Neural progenitor cell (in vitro differentiated cells): ENCODE measurements at regions not wholly inside any gene's neighbourhood (a gene's known extent, or its start where the extent isn't known, plus 50 kb on each side); places are given as distances from the start of the nearest gene placed in this dataset.

Experiments used
- DNase-seq: peaks from one replicate; pipeline ENCODE4 v3.0.0-alpha.2; 2016; ENCODE audit warnings: low spot score
- H2AFZ ChIP-seq: fragments of 200-600 bp; sonication (generic); replicated peaks from 2 replicates; pipeline ENCODE4 v1.6.1; 2016; ENCODE audit warnings: antibody characterized with exemption
- H3F3A ChIP-seq: fragments of 200-600 bp; sonication (generic); 2 replicates; pipeline ENCODE4 v1.6.1; 2016; ENCODE audit warnings: antibody characterized with exemption, low read depth
- H3K27ac ChIP-seq: fragments of 200-600 bp; sonication (generic); 2 replicates; pipeline ENCODE4 v1.5.1; 2016; ENCODE audit warnings: mild to moderate bottlenecking
- H3K27me3 ChIP-seq: fragments of 200-600 bp; sonication (generic); 2 replicates; pipeline ENCODE4 v1.6.1; 2016; ENCODE audit warnings: mild to moderate bottlenecking, moderate library complexity
- H3K36me3 ChIP-seq: fragments of 200-600 bp; sonication (generic); 2 replicates; pipeline ENCODE4 v1.5.1; 2016
- H3K4me1 ChIP-seq: fragments of 200-600 bp; sonication (generic); 2 replicates; pipeline ENCODE4 v1.6.1; 2016; ENCODE audit warnings: mixed run types
- H3K4me2 ChIP-seq: fragments of 200-600 bp; sonication (generic); 2 replicates; pipeline ENCODE4 v1.6.1; 2016
- H3K4me3 ChIP-seq: fragments of 200-600 bp; sonication (generic); 2 replicates; pipeline ENCODE4 v1.5.1; 2016
- H3K79me2 ChIP-seq: fragments of 200-600 bp; sonication (generic); 2 replicates; pipeline ENCODE4 v1.6.1; 2016; ENCODE audit warnings: low read depth
- H3K9ac ChIP-seq: fragments of 200-600 bp; sonication (generic); 2 replicates; pipeline ENCODE4 v1.6.1; 2016
- H3K9me3 ChIP-seq: fragments of 200-600 bp; sonication (generic); 2 replicates; pipeline ENCODE4 v1.5.1; 2016; ENCODE audit warnings: low read depth
- H4K20me1 ChIP-seq: fragments of 200-600 bp; sonication (generic); 2 replicates; pipeline ENCODE4 v1.6.1; 2016; ENCODE audit warnings: low read depth
- H3K27ac Mint-ChIP-seq: 3 replicates; pipeline ENCODE4 v1.8.0; 2021; ENCODE audit warnings: mixed read lengths
- H3K27me3 Mint-ChIP-seq: 2 replicates; pipeline ENCODE4 v1.8.0; 2022; ENCODE audit warnings: low read depth, mild to moderate bottlenecking, inconsistent platforms, moderate library complexity, mixed read lengths; ENCODE audit not compliant: insufficient read depth
- H3K36me3 Mint-ChIP-seq: 3 replicates; pipeline ENCODE4 v1.8.0; 2021; ENCODE audit warnings: mixed read lengths
- H3K4me1 Mint-ChIP-seq: 3 replicates; pipeline ENCODE4 v1.8.0; 2021; ENCODE audit warnings: mixed read lengths
- H3K4me3 Mint-ChIP-seq: 3 replicates; pipeline ENCODE4 v1.8.0; 2021; ENCODE audit warnings: mild to moderate bottlenecking, moderate library complexity, mixed read lengths
- H3K9me3 Mint-ChIP-seq: 3 replicates; pipeline ENCODE4 v1.8.0; 2020; ENCODE audit warnings: mixed read lengths
- CTCF ChIP-seq: fragments of 200-600 bp; sonication (generic); IDR thresholded peaks from 2 replicates; pipeline ENCODE4 v1.5.1; 2017; ENCODE audit warnings: antibody characterized with exemption, mild to moderate bottlenecking
- EZH2 ChIP-seq: fragments of 200-600 bp; sonication (generic); IDR thresholded peaks from 2 replicates; pipeline ENCODE4 v1.6.1; 2017; ENCODE audit warnings: antibody characterized with exemption, mild to moderate bottlenecking, moderate library complexity
- EZH2phosphoT487 ChIP-seq: fragments of 200-600 bp; sonication (generic); IDR thresholded peaks from 2 replicates; pipeline ENCODE4 v1.6.1; 2017; ENCODE audit warnings: antibody characterized with exemption

GRCh38 chr6:14883921-14884320 lies 361.9 kb upstream of the JARID2 start:
- peaks cover 9% of the 10 kb centered on the region for H3K27me3 Mint-ChIP-seq
- Histone ChIP-seq H3K9me3 (no peaks in the 10 kb centered on the region), H4K20me1 (no peaks in the 10 kb centered on the region), H3K27ac (no peak overlapping the region), H3K79me2 (no peaks in the 10 kb centered on the region), H2AFZ (no peak overlapping the region), H3K27me3 (no peaks in the 10 kb centered on the region), H3K36me3 (no peaks in the 10 kb centered on the region), H3K4me2 (peak overlapping the region; percentile 24), H3K4me1 (peaks cover 36% of the 10 kb centered on the region), H3F3A (peaks cover 26% of the 10 kb centered on the region), H3K9ac (no peak overlapping the region), H3K4me3 (no peak overlapping the region)
- no peaks in the 10 kb centered on the region for H3K36me3 Mint-ChIP-seq
- TF ChIP-seq EZH2 = no peak
- TF ChIP-seq CTCF = no peak
- TF ChIP-seq EZH2phosphoT487 = no peak
- peaks cover 2% of the 10 kb centered on the region for H3K9me3 Mint-ChIP-seq
- peaks cover 50% of the 10 kb centered on the region for H3K4me1 Mint-ChIP-seq
- H3K4me3 Mint-ChIP-seq = no peak overlapping the region
- peak; percentile 52 for DNase-seq
- H3K27ac Mint-ChIP-seq = no peak overlapping the region

GRCh38 chr6:14885498-14885897 lies 360.4 kb upstream of the JARID2 start:
- TF ChIP-seq EZH2phosphoT487 = no peak
- no peak for TF ChIP-seq EZH2
- TF ChIP-seq CTCF = no peak
- no peaks in the 10 kb centered on the region for H4K20me1 ChIP-seq
- H3K4me3 ChIP-seq = no peak overlapping the region
- H3K4me2 ChIP-seq = no peak overlapping the region
- DNase-seq = no peak
- no peak overlapping the region for H3K9ac ChIP-seq
- H3K79me2 ChIP-seq = no peaks in the 10 kb centered on the region
- H3K36me3 ChIP-seq = no peaks in the 10 kb centered on the region
- H3K4me1 Mint-ChIP-seq = peaks cover 40% of the 10 kb centered on the region
- no peak overlapping the region for H3K27ac ChIP-seq
- peaks cover 24% of the 10 kb centered on the region for H3F3A ChIP-seq
- no peaks in the 10 kb centered on the region for H3K27me3 ChIP-seq
- H3K4me3 Mint-ChIP-seq = no peak overlapping the region
- peaks cover 5% of the 10 kb centered on the region for H3K9me3 Mint-ChIP-seq
- H3K4me1 ChIP-seq = peaks cover 30% of the 10 kb centered on the region
- no peaks in the 10 kb centered on the region for H3K36me3 Mint-ChIP-seq
- no peaks in the 10 kb centered on the region for H3K9me3 ChIP-seq
- no peak overlapping the region for H3K27ac Mint-ChIP-seq
- H3K27me3 Mint-ChIP-seq = peaks cover 9% of the 10 kb centered on the region
- no peak overlapping the region for H2AFZ ChIP-seq

- H3K4me3 Mint-ChIP-seq = no peak overlapping the region
- DNase-seq = no peak
- H3K4me2 ChIP-seq = no peak overlapping the region
- no peak overlapping the region for H3K27ac ChIP-seq
- no peaks in the 10 kb centered on the region for H3K79me2 ChIP-seq
- H3K4me1 Mint-ChIP-seq = peaks cover 33% of the 10 kb centered on the region
- H3K27ac Mint-ChIP-seq = no peak overlapping the region
- peaks cover 12% of the 10 kb centered on the region for H3K9me3 Mint-ChIP-seq
- H4K20me1 ChIP-seq = no peaks in the 10 kb centered on the region
- no peak overlapping the region for H2AFZ ChIP-seq
- H3K36me3 ChIP-seq = no peaks in the 10 kb centered on the region
- peaks cover 22% of the 10 kb centered on the region for H3F3A ChIP-seq
- H3K9ac ChIP-seq = no peak overlapping the region
- H3K36me3 Mint-ChIP-seq = peaks cover 2% of the 10 kb centered on the region
- no peak for TF ChIP-seq EZH2phosphoT487
- TF ChIP-seq EZH2 = no peak
- no peak for TF ChIP-seq CTCF
- H3K4me1 ChIP-seq = peaks cover 24% of the 10 kb centered on the region
- no peaks in the 10 kb centered on the region for H3K9me3 ChIP-seq
- no peak overlapping the region for H3K4me3 ChIP-seq
- no peaks in the 10 kb centered on the region for H3K27me3 ChIP-seq
- peaks cover 9% of the 10 kb centered on the region for H3K27me3 Mint-ChIP-seq
Observed at GRCh38 chr6:14887181-14887580, 358.7 kb upstream of the JARID2 start.
